ENCODE measurements at regions not wholly inside any gene's neighbourhood (a gene's known extent, or its start where the extent isn't known, plus 50 kb on each side); places are given as distances from the start of the nearest gene placed in this dataset.

DNA sequence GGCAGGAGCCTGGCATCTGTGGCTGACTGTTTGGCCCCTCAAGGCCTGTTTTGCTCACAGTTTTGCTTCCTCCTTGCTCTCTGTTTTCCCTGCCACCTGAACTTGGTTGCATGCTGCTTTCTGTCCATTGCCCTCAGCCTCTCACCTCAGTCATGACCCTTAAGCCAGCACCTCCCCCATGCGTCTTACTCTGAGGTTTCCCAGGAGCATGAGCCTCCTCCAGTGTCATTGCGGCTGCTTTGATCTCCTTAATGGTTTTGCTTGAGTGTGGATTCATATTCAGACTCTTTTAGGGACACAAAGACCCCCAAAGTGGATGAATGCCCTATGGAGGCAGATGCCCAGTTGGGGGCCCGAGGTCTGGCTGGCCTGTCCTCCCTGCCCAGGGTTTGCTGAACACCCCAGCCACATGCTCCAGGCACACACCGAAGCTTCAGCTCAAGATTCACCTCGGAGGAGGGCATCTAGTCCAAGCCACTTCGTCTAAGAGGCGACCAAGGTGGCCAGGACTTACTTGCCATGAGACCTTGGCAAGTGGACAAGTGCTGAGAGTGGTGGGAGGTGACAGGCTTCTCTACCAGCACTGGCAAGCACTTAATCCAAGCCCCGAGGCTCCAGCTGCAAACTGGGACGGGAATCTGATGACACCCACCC is 95.4 kb upstream of the DIO3 start:
- TF ChIP-seq MAX (IDR thresholded peaks at IDR 0.05): no peak
- TF ChIP-seq, protein P1, sequence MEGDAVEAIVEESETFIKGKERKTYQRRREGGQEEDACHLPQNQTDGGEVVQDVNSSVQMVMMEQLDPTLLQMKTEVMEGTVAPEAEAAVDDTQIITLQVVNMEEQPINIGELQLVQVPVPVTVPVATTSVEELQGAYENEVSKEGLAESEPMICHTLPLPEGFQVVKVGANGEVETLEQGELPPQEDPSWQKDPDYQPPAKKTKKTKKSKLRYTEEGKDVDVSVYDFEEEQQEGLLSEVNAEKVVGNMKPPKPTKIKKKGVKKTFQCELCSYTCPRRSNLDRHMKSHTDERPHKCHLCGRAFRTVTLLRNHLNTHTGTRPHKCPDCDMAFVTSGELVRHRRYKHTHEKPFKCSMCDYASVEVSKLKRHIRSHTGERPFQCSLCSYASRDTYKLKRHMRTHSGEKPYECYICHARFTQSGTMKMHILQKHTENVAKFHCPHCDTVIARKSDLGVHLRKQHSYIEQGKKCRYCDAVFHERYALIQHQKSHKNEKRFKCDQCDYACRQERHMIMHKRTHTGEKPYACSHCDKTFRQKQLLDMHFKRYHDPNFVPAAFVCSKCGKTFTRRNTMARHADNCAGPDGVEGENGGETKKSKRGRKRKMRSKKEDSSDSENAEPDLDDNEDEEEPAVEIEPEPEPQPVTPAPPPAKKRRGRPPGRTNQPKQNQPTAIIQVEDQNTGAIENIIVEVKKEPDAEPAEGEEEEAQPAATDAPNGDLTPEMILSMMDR (IDR thresholded peaks at IDR 0.05 in 2 of 3, conservative IDR thresholded peaks at IDR 0.05 in 1 of 3; ENCODE audit: borderline replicate concordance in 1 of 3, insufficient read depth in 1 of 3, low read depth in 2 of 3, low read length in 2 of 3): no peak
- no peak for TF ChIP-seq CEBPB (IDR thresholded peaks at IDR 0.05; ENCODE audit: low read depth)
- no peak for TF ChIP-seq SIN3A (IDR thresholded peaks at IDR 0.05; ENCODE audit: low read depth)
- TF ChIP-seq RAD21 (IDR thresholded peaks at IDR 0.05; ENCODE audit: low read depth): no peak
- no peak for TF ChIP-seq ATF3 (IDR thresholded peaks at IDR 0.05)
- TF ChIP-seq SP1 (IDR thresholded peaks at IDR 0.05; ENCODE audit: low read depth): no peak
- TF ChIP-seq EZH2 (IDR thresholded peaks at IDR 0.05): no peak
- no peak for TF ChIP-seq YY1 (IDR thresholded peaks at IDR 0.05; ENCODE audit: extremely low read depth, insufficient replicate concordance, low read depth, low read length)
- no peak for TF ChIP-seq POLR2A (IDR thresholded peaks at IDR 0.05; ENCODE audit: borderline replicate concordance, extremely low read depth, insufficient read depth, insufficient read length)
- TF ChIP-seq, protein P2, sequence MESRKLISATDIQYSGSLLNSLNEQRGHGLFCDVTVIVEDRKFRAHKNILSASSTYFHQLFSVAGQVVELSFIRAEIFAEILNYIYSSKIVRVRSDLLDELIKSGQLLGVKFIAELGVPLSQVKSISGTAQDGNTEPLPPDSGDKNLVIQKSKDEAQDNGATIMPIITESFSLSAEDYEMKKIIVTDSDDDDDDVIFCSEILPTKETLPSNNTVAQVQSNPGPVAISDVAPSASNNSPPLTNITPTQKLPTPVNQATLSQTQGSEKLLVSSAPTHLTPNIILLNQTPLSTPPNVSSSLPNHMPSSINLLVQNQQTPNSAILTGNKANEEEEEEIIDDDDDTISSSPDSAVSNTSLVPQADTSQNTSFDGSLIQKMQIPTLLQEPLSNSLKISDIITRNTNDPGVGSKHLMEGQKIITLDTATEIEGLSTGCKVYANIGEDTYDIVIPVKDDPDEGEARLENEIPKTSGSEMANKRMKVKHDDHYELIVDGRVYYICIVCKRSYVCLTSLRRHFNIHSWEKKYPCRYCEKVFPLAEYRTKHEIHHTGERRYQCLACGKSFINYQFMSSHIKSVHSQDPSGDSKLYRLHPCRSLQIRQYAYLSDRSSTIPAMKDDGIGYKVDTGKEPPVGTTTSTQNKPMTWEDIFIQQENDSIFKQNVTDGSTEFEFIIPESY (IDR thresholded peaks at IDR 0.05; ENCODE audit: extremely low read depth, insufficient replicate concordance, low read length): no peak
- TF ChIP-seq POLR2AphosphoS5 (IDR thresholded peaks at IDR 0.05; ENCODE audit: low read depth, low read length): no peak
- TF ChIP-seq SRF (IDR thresholded peaks at IDR 0.05; ENCODE audit: low read depth): no peak
